IMR-90 (cell line): ENCODE measurements at regions not wholly inside any gene's neighbourhood (a gene's known extent, or its start where the extent isn't known, plus 50 kb on each side); places are given as distances from the start of the nearest gene placed in this dataset.
"Not testable (repeated sequence)": the region's sequence is repeated elsewhere in the genome, so short reads cannot be mapped to it uniquely, and the experiment has no call there.

Experiments
- ATAC-seq: fragments of 200-7000 bp; cut with Tn5 transposase; 2 replicates; pipeline ENCODE4 v1.9.1; 2020; ENCODE audit warnings: low read depth, mild to moderate bottlenecking, moderate library complexity
- BruUV-seq: library from RNA; stranded (reverse); fragments of 400-500 nt; replicated peaks from 2 replicates; lab custom pipeline; 2021; lab: Mats Ljungman, UMichigan
- CTCF ChIA-PET: fragments of 300-600 bp; formaldehyde crosslinking; extraction: SDS; loops from one replicate; lab custom pipeline; 2021; ENCODE audit warnings: antibody characterized with exemption; lab: Yijun Ruan, JAX
- POLR2A ChIA-PET: fragments of 300-600 bp; sonication (Branson Sonifier 250); formaldehyde crosslinking; loops from one replicate; lab custom pipeline; 2022; ENCODE audit warnings: antibody characterized with exemption; ENCODE audit not compliant: unreplicated experiment; lab: Charles Lee
- DNase-seq: peaks from one replicate; pipeline ENCODE4 v3.0.0; 2013
- H2AFZ ChIP-seq: replicated peaks from 2 replicates; pipeline ENCODE3; 2013; ENCODE audit warnings: low read length, mild to moderate bottlenecking; ENCODE audit not compliant: poor library complexity
- H2AK5ac ChIP-seq: 2 replicates; pipeline ENCODE4 v1.6.1; 2013; ENCODE audit warnings: low read depth, low read length, inconsistent platforms
- H2AK9ac ChIP-seq: replicated peaks from 2 replicates; pipeline ENCODE3; 2013; ENCODE audit warnings: mild to moderate bottlenecking, low read depth, low read length, moderate library complexity; ENCODE audit not compliant: poor library complexity
- H2BK120ac ChIP-seq: 2 replicates; pipeline ENCODE4 v1.6.1; 2013; ENCODE audit warnings: low read depth, low read length, inconsistent platforms
- H2BK15ac ChIP-seq: 3 replicates; pipeline ENCODE4 v1.6.1; 2013; ENCODE audit warnings: low read depth, low read length, inconsistent platforms
- H2BK20ac ChIP-seq: 2 replicates; pipeline ENCODE4 v1.6.1; 2013; ENCODE audit warnings: low read depth, mild to moderate bottlenecking, inconsistent platforms, low read length, moderate library complexity
- H2BK5ac ChIP-seq: 2 replicates; pipeline ENCODE4 v1.6.1; 2013; ENCODE audit warnings: mild to moderate bottlenecking, low read depth, low read length, inconsistent platforms; ENCODE audit not compliant: poor library complexity, severe bottlenecking
- H3K14ac ChIP-seq: replicated peaks from 2 replicates; pipeline ENCODE4 v1.6.1; 2013; ENCODE audit warnings: low read depth, low read length, inconsistent platforms
- H3K18ac ChIP-seq: 2 replicates; pipeline ENCODE4 v1.6.1; 2013; ENCODE audit warnings: low read depth, low read length, control low read depth
- H3K23ac ChIP-seq: 2 replicates; pipeline ENCODE4 v1.6.1; 2013; ENCODE audit warnings: low read depth, low read length, inconsistent platforms
- H3K27ac ChIP-seq: 2 replicates; pipeline ENCODE4 v1.5.1; 2013; ENCODE audit warnings: mild to moderate bottlenecking, control low read depth, low read length; ENCODE audit not compliant: insufficient read depth
- H3K27me3 ChIP-seq: 2 replicates; pipeline ENCODE4 v1.6.1; 2013; ENCODE audit warnings: low read length; ENCODE audit not compliant: control insufficient read depth, insufficient read depth
- H3K36me3 ChIP-seq: 2 replicates; pipeline ENCODE4 v1.6.1; 2013; ENCODE audit warnings: low read length, mixed read lengths; ENCODE audit not compliant: control insufficient read depth, insufficient read depth
- H3K4ac ChIP-seq: 2 replicates; pipeline ENCODE4 v1.6.1; 2013; ENCODE audit warnings: low read depth, low read length, inconsistent platforms
- H3K4me1 ChIP-seq: 2 replicates; pipeline ENCODE4 v1.6.1; 2013; ENCODE audit warnings: low read length, mixed read lengths; ENCODE audit not compliant: control insufficient read depth, insufficient read depth
- H3K4me2 ChIP-seq: 2 replicates; pipeline ENCODE4 v1.6.1; 2013; ENCODE audit warnings: low read depth, mild to moderate bottlenecking, control low read depth, low read length, moderate library complexity
- H3K4me3 ChIP-seq: 2 replicates; pipeline ENCODE4 v1.5.1; 2013; ENCODE audit warnings: low read depth, mild to moderate bottlenecking, control low read depth, low read length, moderate library complexity; ENCODE audit not compliant: insufficient read depth
- H3K56ac ChIP-seq: 2 replicates; pipeline ENCODE4 v1.6.1; 2013; ENCODE audit warnings: low read length, inconsistent platforms; ENCODE audit not compliant: insufficient read depth; ENCODE audit errors: extremely low read depth
- H3K79me1 ChIP-seq, 2 experiments: 2 replicates each; pipeline ENCODE4 v1.6.1; 2013; ENCODE audit warnings: low read length in 2 of 2, inconsistent platforms in 1 of 2, low read depth in 1 of 2
- H3K9ac ChIP-seq: 2 replicates; pipeline ENCODE4 v1.6.1; 2013; ENCODE audit warnings: low read depth, low read length, control low read depth
- H3K9me1 ChIP-seq: 2 replicates; pipeline ENCODE4 v1.6.1; 2013; ENCODE audit warnings: low read length, inconsistent platforms; ENCODE audit not compliant: insufficient read depth
- H3K9me3 ChIP-seq: 2 replicates; pipeline ENCODE4 v1.6.1; 2013; ENCODE audit warnings: low read length; ENCODE audit not compliant: control insufficient read depth, insufficient read depth
- H4K20me1 ChIP-seq: 2 replicates; pipeline ENCODE4 v1.6.1; 2013; ENCODE audit warnings: low read length, inconsistent platforms; ENCODE audit not compliant: insufficient read depth
- H4K5ac ChIP-seq: 2 replicates; pipeline ENCODE4 v1.6.1; 2013; ENCODE audit warnings: mild to moderate bottlenecking, low read depth, low read length, control low read depth
- H4K8ac ChIP-seq, 2 experiments: 2 replicates each; pipeline ENCODE4 v1.6.1; 2013; ENCODE audit warnings: low read depth in 2 of 2, low read length in 2 of 2, control low read depth in 1 of 2, inconsistent platforms in 1 of 2
- H4K91ac ChIP-seq: 2 replicates; pipeline ENCODE4 v1.6.1; 2013; ENCODE audit warnings: low read depth, low read length, inconsistent platforms; ENCODE audit not compliant: insufficient read depth
- CHD1 ChIP-seq: IDR thresholded peaks from 2 replicates; pipeline ENCODE4 v1.6.1; 2012; ENCODE audit warnings: low read depth, low read length, improper control_type of control experiment
- FOS ChIP-seq: fragments of 150-350 bp; IDR thresholded peaks from 2 replicates; pipeline ENCODE4 v1.6.1; 2016; ENCODE audit warnings: low read depth, low read length
- MAFK ChIP-seq: IDR thresholded peaks from 2 replicates; pipeline ENCODE4 v1.6.1; 2012; ENCODE audit warnings: low read depth, low read length, improper control_type of control experiment
- MAZ ChIP-seq: IDR thresholded peaks from 2 replicates; pipeline ENCODE4 v1.6.1; 2012; ENCODE audit warnings: low read depth, mild to moderate bottlenecking, low read length, improper control_type of control experiment, moderate library complexity, borderline replicate concordance
- MXI1 ChIP-seq: IDR thresholded peaks from 2 replicates; pipeline ENCODE4 v1.6.1; 2012; ENCODE audit warnings: low read depth, mild to moderate bottlenecking, low read length, moderate library complexity, borderline replicate concordance
- NFE2L2 ChIP-seq: fragments of 150-350 bp; IDR thresholded peaks from 2 replicates; pipeline ENCODE4 v1.6.1; 2016; ENCODE audit warnings: low read depth, mild to moderate bottlenecking, low read length
- RAD21 ChIP-seq: IDR thresholded peaks from 2 replicates; pipeline ENCODE4 v1.6.1; 2012; ENCODE audit warnings: low read length, improper control_type of control experiment
- USF2 ChIP-seq: fragments of 150-350 bp; IDR thresholded peaks from 2 replicates; pipeline ENCODE4 v1.6.1; 2017; ENCODE audit warnings: mild to moderate bottlenecking, antibody characterized with exemption, low read length, low read depth
- WGBS, 2 experiments: methylation state at CpG; one replicate each; pipeline versions ENCODE4 v1.1.5 to v1.1.7; 2013; ENCODE audit warnings: missing lambda C conversion rate in 2 of 2; ENCODE audit not compliant: insufficient read length in 1 of 2; ENCODE audit errors: extremely low coverage in 2 of 2; 5-methylcytosine and 5-hydroxymethylcytosine counted together
- dilution Hi-C: fragments of 300-500 bp; cut with HindIII; formaldehyde crosslinking; loops from one replicate; pipeline ENCODE4 v1.14.3; 2018; ENCODE audit warnings: low sequenced_read_pairs; ENCODE audit not compliant: unreplicated experiment
- in situ Hi-C: fragments of 300-500 bp; cut with MboI; formaldehyde crosslinking; loops from 3 replicates; pipeline ENCODE4 v1.14.3; 2019; ENCODE audit warnings: low sequenced_read_pairs, inconsistent platforms, mixed read lengths
- intact Hi-C: fragments of 100-400 bp; cut with micrococcal nuclease; formaldehyde crosslinking; loops from 2 replicates; pipeline ENCODE4 v1.10.0; 2022

- Histone ChIP-seq H2AK5ac (no peak overlapping the region), H3K4me2 (no peak overlapping the region), H3K27ac (no peak overlapping the region), H2BK20ac (no peak overlapping the region), H2BK120ac (no peak overlapping the region), H3K4me1 (no peaks in the 10 kb centered on the region), H3K4me3 (no peak overlapping the region), H2BK5ac (no peak overlapping the region), H3K79me1 (no peaks in the 10 kb centered on the region), H3K14ac (no peak overlapping the region), H4K20me1 (no peaks in the 10 kb centered on the region), H4K91ac (no peak overlapping the region), H3K56ac (no peak overlapping the region), H3K18ac (no peak overlapping the region), H2BK15ac (no peak overlapping the region), H4K5ac (no peak overlapping the region), H3K27me3 (no peaks in the 10 kb centered on the region), H2AFZ (no peak overlapping the region), H2AK9ac (no peak overlapping the region), H3K9ac (no peak overlapping the region), H3K9me3 (peaks cover 2% of the 10 kb centered on the region; the same call in 1 of the 2 replicates), H3K4ac (no peak overlapping the region), H3K23ac (no peak overlapping the region), H4K8ac (no peak overlapping the region), H3K9me1 (no peaks in the 10 kb centered on the region), H3K36me3 (no peaks in the 10 kb centered on the region)
- dilution Hi-C loops = no loop called here
- CTCF ChIA-PET = no interaction called here
- no peak for TF ChIP-seq MXI1
- TF ChIP-seq RAD21 = no peak
- TF ChIP-seq MAZ = no peak
- TF ChIP-seq CHD1 = no peak
- no peak for TF ChIP-seq NFE2L2
- no peak for TF ChIP-seq MAFK
- no peak for TF ChIP-seq USF2
- no peak for TF ChIP-seq FOS
- no TSS peak for BruUV-seq
- no CpG with 5 or more reads among the region's 4 CpGs for WGBS, 2 experiments
- POLR2A ChIA-PET = no interaction called here
- no peak for ATAC-seq
- no peak for DNase-seq
- intact Hi-C loops = no loop called here
- in situ Hi-C loops = no loop called here
Observed at GRCh38 chr1:143553627-143554026, 418.2 kb downstream of the FAM72C start.

GRCh38 chr1:143504703-143505102, 467.1 kb downstream of the FAM72C start:
- H3K4ac ChIP-seq, dilution Hi-C loops: not testable (repeated sequence)

More at GRCh38 chr1:143504703-143505102, 467.1 kb downstream of the FAM72C start:
- H3K9ac ChIP-seq, H4K5ac ChIP-seq, in situ Hi-C loops, H3K56ac ChIP-seq, H3K4me2 ChIP-seq, H2BK15ac ChIP-seq, H4K91ac ChIP-seq, H2BK120ac ChIP-seq, H3K18ac ChIP-seq, H3K9me1 ChIP-seq, H2AFZ ChIP-seq, ATAC-seq, H3K27me3 ChIP-seq, BruUV-seq, H2AK9ac ChIP-seq, H3K23ac ChIP-seq, H3K79me1 ChIP-seq, H3K4me3 ChIP-seq, CTCF ChIA-PET, H4K8ac ChIP-seq, H4K20me1 ChIP-seq, H2BK20ac ChIP-seq, H3K14ac ChIP-seq, H3K36me3 ChIP-seq, POLR2A ChIA-PET, H2AK5ac ChIP-seq, H3K9me3 ChIP-seq, H2BK5ac ChIP-seq, H3K27ac ChIP-seq, H3K4me1 ChIP-seq, DNase-seq, intact Hi-C loops: not testable (repeated sequence)
